ENCODE measurements at regions not wholly inside any gene's neighbourhood (a gene's known extent, or its start where the extent isn't known, plus 50 kb on each side); places are given as distances from the start of the nearest gene placed in this dataset.

DNA sequence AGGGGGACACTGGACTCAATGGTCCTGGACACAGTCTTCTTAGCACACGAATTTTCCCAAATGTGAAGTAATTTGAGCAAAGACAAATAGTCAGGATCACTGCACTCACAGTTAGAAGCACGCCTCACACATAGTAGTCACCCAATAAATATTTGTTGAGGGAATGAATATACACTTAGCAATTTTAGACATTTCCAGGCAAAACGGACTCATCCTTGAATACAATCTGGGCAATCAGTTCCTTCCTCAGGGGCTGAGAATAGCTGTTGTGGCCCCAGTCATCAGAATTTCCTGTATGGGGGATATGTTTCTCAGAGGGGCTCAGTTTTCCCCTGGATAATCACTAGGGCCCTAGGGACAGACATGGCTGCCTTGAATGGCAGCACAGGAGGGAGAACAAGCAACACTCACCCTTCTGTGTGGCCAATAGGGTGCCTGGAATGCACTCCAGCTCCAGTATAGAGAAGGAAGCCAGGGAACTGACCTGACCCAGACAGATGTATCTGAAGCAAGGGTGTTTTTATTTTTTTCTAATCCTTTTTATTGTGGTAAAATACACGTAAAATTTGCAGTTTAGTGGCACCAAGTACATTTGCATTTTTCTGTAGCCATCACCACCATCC is 282.7 kb upstream of the ZNF32 start:
- no peak for TF ChIP-seq EZH2 (optimal IDR thresholded peaks at IDR 0.05; ENCODE audit: low read depth, low read length)
- TF ChIP-seq, protein P1, sequence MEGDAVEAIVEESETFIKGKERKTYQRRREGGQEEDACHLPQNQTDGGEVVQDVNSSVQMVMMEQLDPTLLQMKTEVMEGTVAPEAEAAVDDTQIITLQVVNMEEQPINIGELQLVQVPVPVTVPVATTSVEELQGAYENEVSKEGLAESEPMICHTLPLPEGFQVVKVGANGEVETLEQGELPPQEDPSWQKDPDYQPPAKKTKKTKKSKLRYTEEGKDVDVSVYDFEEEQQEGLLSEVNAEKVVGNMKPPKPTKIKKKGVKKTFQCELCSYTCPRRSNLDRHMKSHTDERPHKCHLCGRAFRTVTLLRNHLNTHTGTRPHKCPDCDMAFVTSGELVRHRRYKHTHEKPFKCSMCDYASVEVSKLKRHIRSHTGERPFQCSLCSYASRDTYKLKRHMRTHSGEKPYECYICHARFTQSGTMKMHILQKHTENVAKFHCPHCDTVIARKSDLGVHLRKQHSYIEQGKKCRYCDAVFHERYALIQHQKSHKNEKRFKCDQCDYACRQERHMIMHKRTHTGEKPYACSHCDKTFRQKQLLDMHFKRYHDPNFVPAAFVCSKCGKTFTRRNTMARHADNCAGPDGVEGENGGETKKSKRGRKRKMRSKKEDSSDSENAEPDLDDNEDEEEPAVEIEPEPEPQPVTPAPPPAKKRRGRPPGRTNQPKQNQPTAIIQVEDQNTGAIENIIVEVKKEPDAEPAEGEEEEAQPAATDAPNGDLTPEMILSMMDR (IDR thresholded peaks at IDR 0.05; ENCODE audit: low read length), result no peak
